A549 (cell line): ENCODE measurements at regions not wholly inside any gene's neighbourhood (a gene's known extent, or its start where the extent isn't known, plus 50 kb on each side); places are given as distances from the start of the nearest gene placed in this dataset.

ENCODE experiments used
- ATAC-seq, 2 experiments: fragments of 200-7000 bp in 1 of 2; fragments of >200 bp in 1 of 2; cut with Nextera tagmentation in 1 of 2; cut with Tn5 transposase in 1 of 2; 3 replicates each; pipeline versions ENCODE4 v1.8.0 to v1.9.1; 2018 to 2020; ENCODE audit warnings: mild to moderate bottlenecking in 1 of 2, moderate library complexity in 1 of 2
- CTCF ChIA-PET: fragments of 300-600 bp; sonication (Branson Sonifier 250); formaldehyde crosslinking; extraction: SDS; loops from one replicate; lab custom pipeline; 2021; ENCODE audit warnings: antibody characterized with exemption, inconsistent platforms; lab: Yijun Ruan, JAX
- POLR2A ChIA-PET: fragments of 350-600 bp; formaldehyde crosslinking; extraction: SDS; loops from one replicate; lab custom pipeline; 2021; ENCODE audit warnings: antibody characterized with exemption, inconsistent platforms; lab: Yijun Ruan, JAX
- DNase-seq, 2 experiments: peaks; one replicate each; pipeline versions ENCODE4 v3.0.0 to v3.0.0-alpha.2; 2011 to 2016; ENCODE audit warnings: low read depth in 1 of 2, low spot score in 1 of 2
- FAIRE-seq: peaks from 2 replicates; lab custom pipeline; 2011; peaks lifted over from hg19 to GRCh38; lab: Jason Lieb, UNC
- H3K27ac ChIP-seq, 2 experiments: fragments of >200 bp; sonication (Bioruptor Twin); formaldehyde crosslinking; 3 replicates each; pipeline ENCODE4 v1.5.1; 2016 to 2017
- H3K4me1 ChIP-seq: fragments of >200 bp; sonication (Bioruptor Twin); formaldehyde crosslinking; 3 replicates; pipeline ENCODE4 v1.6.1; 2016
- H3K4me2 ChIP-seq: fragments of >200 bp; sonication (Bioruptor Twin); formaldehyde crosslinking; 3 replicates; pipeline ENCODE4 v1.6.1; 2016
- H3K4me3 ChIP-seq: fragments of >200 bp; sonication (Bioruptor Twin); formaldehyde crosslinking; 3 replicates; pipeline ENCODE4 v1.5.1; 2016
- H3K9me3 ChIP-seq: fragments of >200 bp; sonication (Bioruptor Twin); formaldehyde crosslinking; 3 replicates; pipeline ENCODE4 v1.6.1; 2016
- ATOH8 ChIP-seq: fragments of 250-450 bp; sonication (Bioruptor Pico); IDR thresholded peaks from 2 replicates; pipeline ENCODE4 v1.5.0; 2020; ENCODE audit warnings: low read depth, mild to moderate bottlenecking, moderate library complexity
- BHLHE40 ChIP-seq: IDR thresholded peaks from 2 replicates; pipeline ENCODE4 v1.6.1; 2012; ENCODE audit warnings: low read depth, low read length, inconsistent platforms
- CBX8 ChIP-seq: fragments of 200-600 bp; sonication (generic); IDR thresholded peaks from 2 replicates; pipeline ENCODE4 v1.6.1; 2016
- EP300 ChIP-seq, 2 experiments: fragments of >200 bp; sonication (Bioruptor Twin); formaldehyde crosslinking; IDR thresholded peaks; 2 replicates in 1 of 2; 3 replicates in 1 of 2; pipeline ENCODE4 v1.6.1; 2016 to 2017
- FOSL2 ChIP-seq, 2 experiments: fragments of 450-650 bp in 1 of 2; fragments of >200 bp in 1 of 2; sonication (Bioruptor Twin) in 1 of 2; formaldehyde crosslinking; IDR thresholded peaks; 2 replicates each; pipeline versions ENCODE4 v1.5.0 to v1.6.1; 2016 to 2020; ENCODE audit warnings: mild to moderate bottlenecking in 1 of 2, moderate library complexity in 1 of 2
- HMGXB4 ChIP-seq: fragments of 250-450 bp; sonication (Bioruptor Pico); IDR thresholded peaks from 2 replicates; pipeline ENCODE4 v1.5.0; 2021; ENCODE audit warnings: mild to moderate bottlenecking, moderate library complexity, borderline replicate concordance
- JUNB ChIP-seq: fragments of >200 bp; sonication (Bioruptor Twin); formaldehyde crosslinking; IDR thresholded peaks from 2 replicates; pipeline ENCODE4 v1.6.1; 2016
- MAFK ChIP-seq: fragments of 450-650 bp; IDR thresholded peaks from 2 replicates; pipeline ENCODE4 v1.6.1; 2014; ENCODE audit not compliant: partially characterized antibody
- MAX ChIP-seq: IDR thresholded peaks from 2 replicates; pipeline ENCODE4 v1.6.1; 2012
- NFE2L2 ChIP-seq: fragments of 150-350 bp; conservative IDR thresholded peaks from 2 replicates; pipeline ENCODE4 v1.6.1; 2014; ENCODE audit warnings: low read length
- NPAS2 ChIP-seq: fragments of 250-450 bp; sonication (Bioruptor Pico); IDR thresholded peaks from 2 replicates; pipeline ENCODE4 v1.8.0; 2022; ENCODE audit warnings: mild to moderate bottlenecking, moderate library complexity, borderline replicate concordance
- POLR2AphosphoS2 ChIP-seq: conservative IDR thresholded peaks from 2 replicates; pipeline ENCODE4 v1.6.1; 2012; ENCODE audit warnings: low read length, improper control_type of control experiment, inconsistent platforms
- RFX5 ChIP-seq: fragments of 450-650 bp; IDR thresholded peaks from 2 replicates; pipeline ENCODE4 v1.7.1; 2014; ENCODE audit warnings: antibody characterized with exemption, mild to moderate bottlenecking, moderate library complexity
- RNF2 ChIP-seq: fragments of 200-600 bp; sonication (generic); IDR thresholded peaks from 2 replicates; pipeline ENCODE4 v1.6.1; 2016; ENCODE audit warnings: low read depth, mild to moderate bottlenecking, antibody characterized with exemption, moderate library complexity, borderline replicate concordance
- SMC3 ChIP-seq: fragments of >200 bp; sonication (Bioruptor Twin); formaldehyde crosslinking; IDR thresholded peaks from 3 replicates; pipeline ENCODE4 v1.6.1; 2018; ENCODE audit warnings: inconsistent platforms
- TFCP2L1 ChIP-seq: fragments of 250-450 bp; sonication (Bioruptor Pico); IDR thresholded peaks from 2 replicates; pipeline ENCODE4 v1.5.0; 2021; ENCODE audit warnings: mild to moderate bottlenecking
- ZC3H11A ChIP-seq: fragments of 450-650 bp; IDR thresholded peaks from 2 replicates; pipeline ENCODE4 v1.6.1; 2014; ENCODE audit warnings: antibody characterized with exemption, mild to moderate bottlenecking
- ZSCAN20 ChIP-seq: fragments of 250-450 bp; sonication (Bioruptor Pico); IDR thresholded peaks from 2 replicates; pipeline ENCODE4 v1.8.0; 2022; ENCODE audit warnings: mild to moderate bottlenecking, moderate library complexity
- WGBS: methylation state at CpG from one replicate; pipeline ENCODE4 v1.1.6; 2017; ENCODE audit errors: missing lambda C conversion rate; 5-methylcytosine and 5-hydroxymethylcytosine counted together
- TF ChIP-seq, protein P1 (sequence below): fragments of 450-650 bp; IDR thresholded peaks from 2 replicates; pipeline ENCODE4 v1.6.1; 2014; ENCODE audit warnings: antibody characterized with exemption

DNA sequence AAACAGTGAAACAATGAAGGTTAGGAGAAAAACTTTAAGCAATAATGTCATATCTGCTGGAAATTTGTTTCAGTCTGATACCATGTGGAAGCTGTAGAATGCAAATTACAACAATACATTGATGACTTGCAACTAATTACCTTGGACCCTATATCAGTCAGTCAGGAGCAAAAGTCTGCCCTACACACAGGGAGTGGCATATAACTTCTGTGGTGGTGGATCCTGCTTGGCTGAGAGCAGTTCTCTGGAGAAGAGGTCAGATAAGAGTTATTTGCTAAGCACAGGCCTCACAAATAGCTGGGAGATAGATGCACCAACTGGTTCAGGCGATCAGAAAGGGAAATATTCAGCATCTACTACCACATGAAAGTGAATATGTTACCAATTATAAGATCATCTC is 1364.6 kb upstream of the EPHA6 start:
- no peak overlapping the region for H3K4me2 ChIP-seq
- CTCF ChIA-PET = no interaction called here
- H3K27ac ChIP-seq = no peak overlapping the region
- ATAC-seq (no peak), FAIRE-seq (no peak)
- no peaks in the 10 kb centered on the region for H3K9me3 ChIP-seq
- TF ChIP-seq, protein P1, sequence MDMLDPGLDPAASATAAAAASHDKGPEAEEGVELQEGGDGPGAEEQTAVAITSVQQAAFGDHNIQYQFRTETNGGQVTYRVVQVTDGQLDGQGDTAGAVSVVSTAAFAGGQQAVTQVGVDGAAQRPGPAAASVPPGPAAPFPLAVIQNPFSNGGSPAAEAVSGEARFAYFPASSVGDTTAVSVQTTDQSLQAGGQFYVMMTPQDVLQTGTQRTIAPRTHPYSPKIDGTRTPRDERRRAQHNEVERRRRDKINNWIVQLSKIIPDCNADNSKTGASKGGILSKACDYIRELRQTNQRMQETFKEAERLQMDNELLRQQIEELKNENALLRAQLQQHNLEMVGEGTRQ = no peak
- TF ChIP-seq POLR2AphosphoS2 = no peak
- TF ChIP-seq ATOH8 (CRISPR knock-in tag) = no peak
- TF ChIP-seq NFE2L2 = no peak
- TF ChIP-seq HMGXB4 (CRISPR knock-in tag) = no peak
- no peak for TF ChIP-seq RFX5
- TF ChIP-seq CBX8 = no peak
- TF ChIP-seq TFCP2L1 (CRISPR knock-in tag) = no peak
- TF ChIP-seq, all 56 proteins: peak for 0
- POLR2A ChIA-PET = no interaction called here
- H3K4me3 ChIP-seq = no peak overlapping the region
- no peak for DNase-seq
- no peaks in the 10 kb centered on the region for H3K4me1 ChIP-seq
- WGBS = 21% methylated on average over 1 of the region's 1 CpG

- no peak for ATAC-seq
- WGBS = 68% methylated on average over 2 of the region's 2 CpGs
- Histone ChIP-seq H3K27ac (no peak overlapping the region), H3K4me1 (no peaks in the 10 kb centered on the region), H3K4me2 (no peak overlapping the region), H3K4me3 (no peak overlapping the region), H3K9me3 (no peaks in the 10 kb centered on the region)
- TF ChIP-seq EP300 (IDR thresholded peaks at IDR 0.05) (no peak), MAFK (peak; percentile 78)
- no peak for DNase-seq
- ChIA-PET POLR2A (no interaction called here), CTCF (no interaction called here)
- no peak for FAIRE-seq
Measured at GRCh38 chr3:95453242-95453641, 1361.2 kb upstream of the EPHA6 start.

DNA sequence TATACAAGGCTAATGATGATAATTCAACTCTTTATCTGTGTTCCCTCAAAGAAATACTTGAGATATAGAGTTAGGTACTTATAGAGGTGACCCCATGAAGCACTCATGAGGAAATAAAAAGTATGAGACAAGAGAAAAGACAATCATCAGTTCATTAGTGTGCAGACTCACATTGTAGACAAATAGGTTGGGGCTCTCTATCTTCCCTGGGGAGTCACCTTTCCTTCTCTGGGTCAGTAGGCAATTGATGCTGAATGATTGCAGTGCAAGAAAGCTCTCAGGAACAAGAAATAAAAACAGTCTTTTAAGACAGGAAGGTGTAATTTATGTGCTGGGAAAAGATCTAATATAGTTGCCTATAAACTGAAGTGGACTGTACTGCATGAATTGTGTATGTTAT is 1357.6 kb upstream of the EPHA6 start:
- H3K4me1 ChIP-seq = no peaks in the 10 kb centered on the region
- H3K9me3 ChIP-seq = no peaks in the 10 kb centered on the region
- ATAC-seq (no peak), FAIRE-seq (no peak), DNase-seq (no peak)
- no peak overlapping the region for H3K4me3 ChIP-seq
- ChIA-PET POLR2A (no interaction called here), CTCF (no interaction called here)
- TF ChIP-seq, protein P1 = no peak
- TF ChIP-seq MAX (no peak), SMC3 (no peak), ZC3H11A (no peak), RNF2 (no peak), ZSCAN20 (CRISPR knock-in tag) (no peak), EP300 (IDR thresholded peaks at IDR 0.05) (no peak), BHLHE40 (no peak), JUNB (no peak), FOSL2 (IDR thresholded peaks at IDR 0.05) (no peak), FOSL2 (CRISPR knock-in tag; IDR thresholded peaks at IDR 0.05) (no peak), NPAS2 (CRISPR knock-in tag) (no peak)
- H3K4me2 ChIP-seq = no peak overlapping the region
- no peak overlapping the region for H3K27ac ChIP-seq
